HG03060 (cell line): ENCODE measurements at regions not wholly inside any gene's neighbourhood (a gene's known extent, or its start where the extent isn't known, plus 50 kb on each side); places are given as distances from the start of the nearest gene placed in this dataset.
A peak's percentile ranks its signal among the peaks of the same experiment; 100 is the strongest.

Source experiments
- ATAC-seq: cut with Tn5 transposase; IDR thresholded peaks from one replicate; pipeline ENCODE4 v1.9.1; 2021; ENCODE audit warnings: low read depth, moderate number of reproducible peaks; ENCODE audit not compliant: unreplicated experiment

GRCh38 chr12:66066137-66066928 is 64.2 kb downstream of the LLPH start:
- ATAC-seq: peak; percentile 80

GRCh38 chr12:66065641-66066136 is 64.9 kb downstream of the LLPH start:
- no peak for ATAC-seq

- ATAC-seq: no peak
Measured at GRCh38 chr12:66065150-66065549, 65.4 kb downstream of the LLPH start.

GRCh38 chr12:66063916-66064315 is 66.6 kb downstream of the LLPH start:
- ATAC-seq: no peak

- ATAC-seq: no peak
Measured at GRCh38 chr12:66062290-66062625, 68.3 kb downstream of the LLPH start.

- no peak for ATAC-seq
Measured at GRCh38 chr12:66061557-66062289, 68.8 kb downstream of the LLPH start.

GRCh38 chr12:66061076-66061475 is 69.5 kb downstream of the LLPH start:
- no peak for ATAC-seq

- no peak for ATAC-seq
Measured at GRCh38 chr12:66060163-66060907, 70.2 kb downstream of the LLPH start.

- no peak for ATAC-seq
Measured at GRCh38 chr12:66059666-66060065, 70.9 kb downstream of the LLPH start.

GRCh38 chr12:66058554-66058953 is 72.0 kb downstream of the LLPH start:
- ATAC-seq: no peak

- ATAC-seq: peak; percentile 83
Measured at GRCh38 chr12:66055837-66056319, 74.7 kb downstream of the LLPH start.

- ATAC-seq: no peak
Measured at GRCh38 chr12:66052988-66053615, 77.4 kb downstream of the LLPH start.

- no peak for ATAC-seq
Measured at GRCh38 chr12:66051361-66051760, 79.2 kb downstream of the LLPH start.

- no peak for ATAC-seq
Measured at GRCh38 chr12:66050610-66051009, 79.9 kb downstream of the LLPH start.

- ATAC-seq: no peak
Measured at GRCh38 chr12:66050283-66050576, 80.3 kb downstream of the LLPH start.

- no peak for ATAC-seq
Measured at GRCh38 chr12:66049538-66050282, 80.8 kb downstream of the LLPH start.

- no peak for ATAC-seq
Measured at GRCh38 chr12:66048835-66049537, 81.6 kb downstream of the LLPH start.

- no peak for ATAC-seq
Measured at GRCh38 chr12:66048218-66048834, 82.2 kb downstream of the LLPH start.

- ATAC-seq: peak; percentile 83
Measured at GRCh38 chr12:66047411-66048021, 83.0 kb downstream of the LLPH start.
